LNCaP clone FGC (cell line): ENCODE measurements at regions not wholly inside any gene's neighbourhood (a gene's known extent, or its start where the extent isn't known, plus 50 kb on each side); places are given as distances from the start of the nearest gene placed in this dataset.
"Not testable (repeated sequence)": the region's sequence is repeated elsewhere in the genome, so short reads cannot be mapped to it uniquely, and the experiment has no call there.

Experiments
- DNase-seq: peaks from one replicate; pipeline ENCODE4 v3.0.0-alpha.2; 2011; ENCODE audit warnings: low read depth
- H3K4me3 ChIP-seq: 2 replicates; pipeline ENCODE4 v1.5.1; 2011; ENCODE audit warnings: mild to moderate bottlenecking, low read depth, low read length, control low read depth
- TF ChIP-seq, protein P1 (sequence below): IDR thresholded peaks from 2 replicates; pipeline ENCODE4 v1.5.1; 2012; ENCODE audit warnings: mild to moderate bottlenecking; ENCODE audit not compliant: control insufficient read depth, insufficient read depth; ENCODE audit errors: extremely low read depth

DNA sequence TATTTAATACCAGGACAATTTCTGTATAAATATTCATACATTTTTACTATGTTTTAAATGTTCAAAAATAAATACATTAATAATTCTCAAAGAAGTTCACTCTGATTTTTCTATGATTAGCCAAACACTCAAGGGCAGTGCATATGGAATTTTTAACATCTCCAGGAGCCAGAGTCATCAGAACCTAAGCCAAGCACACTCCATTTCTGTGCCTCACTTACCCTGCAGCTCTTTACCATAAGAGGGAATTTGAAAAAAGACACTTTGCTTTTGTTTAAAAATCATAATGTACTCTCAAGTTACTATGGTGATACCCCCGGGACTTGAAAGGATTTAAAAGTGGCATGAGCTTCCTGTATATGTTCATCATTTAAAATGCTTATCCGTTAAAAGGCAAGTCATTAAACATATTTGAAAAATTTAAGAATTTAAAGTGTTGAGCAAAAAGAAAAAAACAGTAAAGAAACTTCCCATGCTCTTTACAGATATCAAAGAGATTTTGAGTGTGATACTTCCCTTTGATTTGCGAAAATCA, 747.4 kb upstream of the NECTIN3 start:
- no peak overlapping the region for H3K4me3 ChIP-seq
- TF ChIP-seq, protein P1, sequence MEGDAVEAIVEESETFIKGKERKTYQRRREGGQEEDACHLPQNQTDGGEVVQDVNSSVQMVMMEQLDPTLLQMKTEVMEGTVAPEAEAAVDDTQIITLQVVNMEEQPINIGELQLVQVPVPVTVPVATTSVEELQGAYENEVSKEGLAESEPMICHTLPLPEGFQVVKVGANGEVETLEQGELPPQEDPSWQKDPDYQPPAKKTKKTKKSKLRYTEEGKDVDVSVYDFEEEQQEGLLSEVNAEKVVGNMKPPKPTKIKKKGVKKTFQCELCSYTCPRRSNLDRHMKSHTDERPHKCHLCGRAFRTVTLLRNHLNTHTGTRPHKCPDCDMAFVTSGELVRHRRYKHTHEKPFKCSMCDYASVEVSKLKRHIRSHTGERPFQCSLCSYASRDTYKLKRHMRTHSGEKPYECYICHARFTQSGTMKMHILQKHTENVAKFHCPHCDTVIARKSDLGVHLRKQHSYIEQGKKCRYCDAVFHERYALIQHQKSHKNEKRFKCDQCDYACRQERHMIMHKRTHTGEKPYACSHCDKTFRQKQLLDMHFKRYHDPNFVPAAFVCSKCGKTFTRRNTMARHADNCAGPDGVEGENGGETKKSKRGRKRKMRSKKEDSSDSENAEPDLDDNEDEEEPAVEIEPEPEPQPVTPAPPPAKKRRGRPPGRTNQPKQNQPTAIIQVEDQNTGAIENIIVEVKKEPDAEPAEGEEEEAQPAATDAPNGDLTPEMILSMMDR = no peak
- no peak for DNase-seq

DNA sequence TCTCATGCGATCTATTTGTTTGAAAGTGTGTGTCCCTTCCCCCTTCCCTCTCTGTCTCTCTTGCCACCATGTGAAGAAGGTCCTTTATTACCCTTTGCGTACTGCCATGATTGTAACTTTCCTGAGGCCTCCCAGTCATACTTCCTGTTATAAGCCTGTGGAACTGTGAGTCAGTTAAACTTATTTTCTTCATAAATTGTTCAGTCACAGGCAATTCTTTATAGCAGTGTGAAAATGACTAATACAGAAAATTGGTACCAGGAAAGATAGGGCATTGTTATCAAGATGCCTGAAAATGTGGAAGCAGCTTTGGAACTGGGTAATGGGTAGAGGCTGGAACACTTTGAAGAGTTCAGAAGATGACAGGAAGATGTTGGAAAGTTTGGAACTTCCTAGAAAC, 743.7 kb upstream of the NECTIN3 start:
- H3K4me3 ChIP-seq = no peak overlapping the region
- no peak for DNase-seq
- TF ChIP-seq, protein P1 = no peak

DNA sequence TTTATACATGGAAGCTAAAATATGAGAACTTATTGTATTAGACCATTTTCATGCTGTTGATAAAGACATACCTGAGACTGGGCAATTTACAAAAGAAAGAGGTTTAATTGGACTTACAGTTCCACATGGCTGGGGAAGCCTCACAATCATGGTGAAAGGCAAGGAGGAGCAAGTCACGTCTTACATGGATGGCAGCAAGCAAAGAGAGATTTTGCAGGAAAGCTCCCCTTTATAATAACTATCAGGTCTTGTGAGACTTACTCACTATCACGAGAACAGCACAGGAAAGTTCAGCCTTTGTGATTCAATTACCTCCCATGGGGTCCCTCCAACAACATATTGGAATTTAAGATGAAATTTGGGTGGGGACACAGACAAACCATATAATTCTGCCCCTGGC, 740.1 kb upstream of the NECTIN3 start:
- DNase-seq = not testable (repeated sequence)

DNA sequence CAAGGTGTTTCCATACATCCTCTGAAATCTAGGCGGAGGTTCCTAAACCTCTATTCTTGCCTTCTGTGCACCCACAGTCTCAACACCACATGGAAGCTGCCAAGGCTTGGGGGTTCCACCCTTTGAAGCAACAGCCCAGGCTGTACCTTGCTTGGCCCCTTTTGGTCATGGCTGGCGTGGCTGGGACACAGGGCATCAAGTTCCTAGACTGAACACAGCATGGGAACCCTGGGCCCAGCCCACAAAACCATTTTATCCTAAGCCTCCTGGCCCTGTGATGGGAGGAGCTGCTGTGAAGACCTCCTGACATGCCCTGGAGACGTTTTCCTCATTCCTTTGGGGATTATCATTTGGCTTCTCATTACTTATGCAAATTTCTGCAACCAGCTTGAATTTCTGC, 739.0 kb upstream of the NECTIN3 start:
- no peak for DNase-seq
- TF ChIP-seq, protein P1 = no peak
- H3K4me3 ChIP-seq = no peak overlapping the region

More for the DNA sequence above, 740.1 kb upstream of the NECTIN3 start:
- not testable (repeated sequence) for H3K4me3 ChIP-seq

DNA sequence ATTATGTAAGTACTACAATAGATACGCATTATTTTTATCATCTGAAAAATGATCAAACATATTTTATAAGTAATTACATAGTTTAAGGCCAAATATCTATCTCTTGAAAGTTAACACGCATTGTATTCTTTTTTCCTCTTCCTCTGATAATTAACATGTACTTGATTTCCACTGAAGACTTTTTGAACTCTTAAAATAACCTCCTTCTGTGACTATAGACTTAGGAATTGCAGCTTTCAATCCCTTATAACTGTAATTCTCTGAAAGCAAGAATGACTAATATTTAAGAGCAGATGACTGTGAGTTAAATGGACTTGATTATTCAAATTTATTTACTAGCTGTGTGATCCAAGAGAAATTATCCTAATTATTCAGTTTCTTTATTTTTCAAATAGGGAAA, 730.6 kb upstream of the NECTIN3 start:
- no peak overlapping the region for H3K4me3 ChIP-seq
- TF ChIP-seq, protein P1 = no peak
- DNase-seq = no peak

DNA sequence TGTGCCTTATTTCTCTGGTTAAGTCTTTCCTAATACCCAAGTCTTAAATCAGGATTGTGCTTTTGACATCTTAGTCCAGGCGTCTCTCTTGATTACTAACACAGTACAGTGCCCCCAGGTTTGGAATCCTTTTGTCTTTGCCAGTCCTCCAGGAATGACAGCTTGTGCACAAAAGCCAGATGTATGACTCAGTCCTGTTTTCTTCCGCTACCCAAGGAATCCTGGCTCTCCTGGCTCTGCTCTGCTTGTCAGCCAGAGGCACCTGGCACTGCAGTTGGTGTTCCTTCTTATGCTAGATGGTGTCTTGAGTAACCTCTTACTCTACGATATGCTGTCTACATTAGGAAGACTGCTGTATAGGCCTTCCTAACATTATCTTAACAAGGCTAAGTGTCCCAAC, 728.2 kb upstream of the NECTIN3 start:
- no peak overlapping the region for H3K4me3 ChIP-seq
- DNase-seq = no peak
- TF ChIP-seq, protein P1 = no peak

DNA sequence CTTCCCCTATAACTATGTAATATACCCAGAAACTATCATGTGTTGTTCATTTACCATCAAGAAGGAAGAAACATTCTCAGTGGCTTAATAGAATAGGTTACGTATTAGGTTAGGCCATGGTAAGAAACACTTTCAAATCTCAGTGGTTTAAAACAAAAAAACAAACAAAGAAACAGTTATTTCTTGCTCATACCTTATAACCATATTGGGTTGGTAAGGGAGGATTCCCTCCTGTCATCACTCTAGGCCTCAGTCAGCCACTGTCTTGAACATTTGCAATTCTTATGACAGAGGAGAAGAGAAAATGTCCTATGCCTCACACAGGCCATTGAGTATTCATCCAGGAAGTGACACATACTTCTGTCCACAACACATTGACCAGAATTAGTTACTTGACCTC, 727.7 kb upstream of the NECTIN3 start:
- no peak overlapping the region for H3K4me3 ChIP-seq
- TF ChIP-seq, protein P1 = no peak
- DNase-seq = no peak
